ENCODE measurements at regions not wholly inside any gene's neighbourhood (a gene's known extent, or its start where the extent isn't known, plus 50 kb on each side); places are given as distances from the start of the nearest gene placed in this dataset.
"Not testable (repeated sequence)": the region's sequence is repeated elsewhere in the genome, so short reads cannot be mapped to it uniquely, and the experiment has no call there.

DNA sequence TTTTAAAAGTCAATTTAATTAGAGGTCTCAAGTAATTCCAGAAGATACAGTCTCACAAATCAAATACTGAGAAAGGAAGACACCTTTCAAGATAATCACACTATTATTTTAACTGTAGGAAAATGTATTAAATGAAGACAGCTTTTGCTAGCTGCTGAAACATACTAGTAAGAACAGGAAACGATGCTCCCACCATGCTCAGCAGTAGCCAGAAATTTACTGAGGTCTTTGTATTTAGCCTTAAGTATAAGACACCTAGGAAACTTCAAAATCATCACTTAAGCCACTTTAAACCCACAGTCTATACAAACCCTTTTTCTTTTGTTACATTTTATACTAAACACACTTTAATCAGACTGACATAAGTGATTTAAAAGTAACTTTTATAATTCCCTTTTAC, 72.7 kb upstream of the NPIPB12 start:
- H3K27me3 ChIP-seq (ENCODE audit: insufficient read depth, low read length); H2AFZ ChIP-seq (ENCODE audit: low read depth, low read length); H3K4me1 ChIP-seq (ENCODE audit: insufficient read depth, low read length); H3K36me3 ChIP-seq (ENCODE audit: insufficient read depth, low read length); H3K9me3 ChIP-seq (ENCODE audit: low read length); H3K4me3 ChIP-seq (ENCODE audit: low read length): not testable (repeated sequence)

DNA sequence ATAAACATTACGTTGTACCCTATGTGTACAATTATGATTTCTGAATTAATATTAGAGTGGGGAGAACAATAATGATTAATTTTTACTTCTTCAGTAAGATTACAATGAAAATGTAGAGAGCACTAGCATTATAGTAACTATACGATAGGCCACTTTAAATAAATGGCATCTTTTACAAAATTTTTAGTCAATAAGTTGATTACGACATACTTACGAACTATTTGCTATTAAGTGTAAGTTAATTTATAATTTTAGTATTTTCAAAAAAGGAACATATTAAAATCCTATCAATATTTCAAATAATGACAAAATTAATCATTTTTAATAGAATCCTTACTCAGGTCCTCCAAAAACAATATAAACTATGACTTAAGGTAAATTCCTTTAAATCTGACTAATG, 75.6 kb upstream of the NPIPB12 start:
- not testable (repeated sequence) for H3K4me1 ChIP-seq (ENCODE audit: insufficient read depth, low read length); H3K4me3 ChIP-seq (ENCODE audit: low read length); H3K9me3 ChIP-seq (ENCODE audit: low read length)

GRCh38 chr16:29591919-29592318, 71.1 kb upstream of the SPN start:
- not testable (repeated sequence) for H3K27me3 ChIP-seq (ENCODE audit: insufficient read depth, low read length); H3K4me1 ChIP-seq (ENCODE audit: insufficient read depth, low read length); H2AFZ ChIP-seq (ENCODE audit: low read depth, low read length); H3K36me3 ChIP-seq (ENCODE audit: insufficient read depth, low read length); H3K4me3 ChIP-seq (ENCODE audit: low read length); H3K9me3 ChIP-seq (ENCODE audit: low read length)

More for the DNA sequence above, 75.6 kb upstream of the NPIPB12 start:
- not testable (repeated sequence) for H2AFZ ChIP-seq (ENCODE audit: low read depth, low read length); H3K27me3 ChIP-seq (ENCODE audit: insufficient read depth, low read length); H3K36me3 ChIP-seq (ENCODE audit: insufficient read depth, low read length)

- H3K36me3 ChIP-seq (ENCODE audit: insufficient read depth, low read length); H3K9me3 ChIP-seq (ENCODE audit: low read length); H2AFZ ChIP-seq (ENCODE audit: low read depth, low read length); H3K27me3 ChIP-seq (ENCODE audit: insufficient read depth, low read length); H3K4me1 ChIP-seq (ENCODE audit: insufficient read depth, low read length): not testable (repeated sequence)
- H3K4me3 ChIP-seq (ENCODE audit: low read length): peak overlapping the region; percentile 59
These were observed 68.7 kb upstream of the SPN start for GRCh38 chr16:29594269-29594925.

DNA sequence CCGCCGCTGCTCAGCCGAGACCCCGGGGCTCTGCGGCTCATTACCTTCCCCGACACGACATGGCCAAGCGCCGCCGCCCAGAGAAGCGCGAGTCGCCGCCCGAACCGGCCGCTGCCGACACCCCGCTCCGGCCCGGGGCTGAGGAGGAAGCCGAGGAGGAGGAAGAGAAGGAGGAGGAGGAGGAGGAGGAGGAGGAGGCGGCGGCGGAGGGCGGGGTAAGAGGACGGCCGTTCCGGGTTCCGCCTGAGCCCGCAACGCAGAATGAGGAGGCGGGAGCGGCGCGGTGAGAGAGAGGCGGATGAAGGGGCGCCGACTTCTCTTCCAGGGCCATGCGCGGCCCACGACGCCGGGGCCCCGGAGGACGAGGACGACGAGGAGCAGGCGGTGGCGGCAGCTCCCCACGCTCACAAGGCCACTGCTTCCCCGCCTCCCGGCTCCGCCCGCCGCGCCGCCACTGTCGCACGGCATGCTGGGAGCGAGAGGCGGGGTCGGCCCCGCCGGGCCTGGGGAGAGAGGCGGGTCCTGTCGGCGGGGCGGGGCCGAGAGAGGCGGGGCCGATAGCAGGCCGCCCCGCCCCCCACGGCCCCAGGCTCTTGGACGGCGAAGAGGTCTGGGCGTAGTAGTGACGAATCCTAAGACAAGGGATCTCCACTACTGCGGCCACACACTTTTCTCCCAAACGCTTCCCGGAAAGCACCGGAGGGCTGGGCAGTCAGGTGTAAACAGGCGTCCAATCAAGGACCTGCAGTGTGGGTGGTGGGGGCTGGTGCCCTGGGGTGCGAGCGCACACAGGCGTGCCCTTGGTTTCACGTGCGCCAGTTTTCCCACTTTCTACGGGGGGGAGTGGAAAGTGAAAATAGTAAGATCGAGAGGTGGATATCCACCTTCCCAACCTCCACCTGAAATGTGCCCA, 67.9 kb upstream of the SPN start:
- not testable (repeated sequence) for H3K36me3 ChIP-seq (ENCODE audit: insufficient read depth, low read length); H2AFZ ChIP-seq (ENCODE audit: low read depth, low read length); H3K9me3 ChIP-seq (ENCODE audit: low read length); H3K4me1 ChIP-seq (ENCODE audit: insufficient read depth, low read length); H3K27me3 ChIP-seq (ENCODE audit: insufficient read depth, low read length)
- peak overlapping the region; percentile 59 for H3K4me3 ChIP-seq (ENCODE audit: low read length)

GRCh38 chr16:29597030-29597429, 66.0 kb upstream of the SPN start:
- H3K36me3 ChIP-seq (ENCODE audit: insufficient read depth, low read length); H3K9me3 ChIP-seq (ENCODE audit: low read length); H3K4me3 ChIP-seq (ENCODE audit: low read length); H3K4me1 ChIP-seq (ENCODE audit: insufficient read depth, low read length); H3K27me3 ChIP-seq (ENCODE audit: insufficient read depth, low read length); H2AFZ ChIP-seq (ENCODE audit: low read depth, low read length): not testable (repeated sequence)

DNA sequence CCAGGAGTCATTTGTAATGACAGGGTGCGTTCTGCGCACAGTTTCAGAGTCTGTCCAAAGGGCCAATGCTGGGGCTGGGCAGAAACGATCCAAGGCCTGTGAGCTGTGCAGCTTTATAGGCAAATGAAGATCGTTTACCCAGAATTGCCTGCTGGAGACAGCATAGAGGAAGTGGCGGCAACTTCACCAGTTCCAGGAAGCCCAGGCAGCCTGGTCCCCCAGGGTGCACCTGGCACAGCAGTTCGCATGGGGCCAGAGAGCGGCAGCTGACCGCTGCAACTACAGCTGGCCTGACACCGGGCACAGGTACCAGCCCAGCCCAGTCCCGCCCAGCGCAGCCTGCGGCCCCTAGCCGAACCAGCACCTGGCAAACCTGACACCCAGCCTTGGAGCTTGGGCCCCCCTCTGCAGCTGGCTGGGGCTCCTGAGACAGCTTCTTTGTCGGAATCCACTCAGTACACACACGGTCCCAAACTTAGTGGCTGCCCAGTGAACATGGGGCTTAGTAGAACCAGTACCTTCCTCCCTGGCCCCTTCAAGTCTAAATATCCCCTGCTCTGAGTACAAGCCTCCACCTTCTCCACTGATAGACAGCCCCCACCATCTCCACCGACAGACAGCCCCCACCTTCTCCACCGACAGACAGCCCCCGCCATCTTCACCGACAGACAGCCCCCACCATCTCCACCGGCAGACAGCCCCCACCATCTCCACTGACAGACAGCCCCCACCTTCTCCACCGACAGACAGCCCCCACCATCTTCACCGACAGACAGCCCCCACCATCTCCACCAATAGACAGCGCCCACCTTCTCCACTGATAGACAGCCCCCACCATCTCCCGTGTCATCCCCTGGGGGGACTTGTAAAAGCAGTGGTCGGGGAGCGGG, 62.7 kb upstream of the SPN start:
- not testable (repeated sequence) for H3K4me1 ChIP-seq (ENCODE audit: insufficient read depth, low read length); H3K27me3 ChIP-seq (ENCODE audit: insufficient read depth, low read length); H3K4me3 ChIP-seq (ENCODE audit: low read length); H3K9me3 ChIP-seq (ENCODE audit: low read length); H3K36me3 ChIP-seq (ENCODE audit: insufficient read depth, low read length); H2AFZ ChIP-seq (ENCODE audit: low read depth, low read length)

- not testable (repeated sequence) for H3K4me3 ChIP-seq (ENCODE audit: low read length); H3K9me3 ChIP-seq (ENCODE audit: low read length); H2AFZ ChIP-seq (ENCODE audit: low read depth, low read length); H3K36me3 ChIP-seq (ENCODE audit: insufficient read depth, low read length); H3K4me1 ChIP-seq (ENCODE audit: insufficient read depth, low read length); H3K27me3 ChIP-seq (ENCODE audit: insufficient read depth, low read length)
These were observed 60.8 kb upstream of the SPN start for GRCh38 chr16:29602247-29602625.

GRCh38 chr16:29602683-29603088, 60.4 kb upstream of the SPN start:
- not testable (repeated sequence) for H3K27me3 ChIP-seq (ENCODE audit: insufficient read depth, low read length); H3K9me3 ChIP-seq (ENCODE audit: low read length); H3K4me1 ChIP-seq (ENCODE audit: insufficient read depth, low read length); H3K36me3 ChIP-seq (ENCODE audit: insufficient read depth, low read length); H2AFZ ChIP-seq (ENCODE audit: low read depth, low read length); H3K4me3 ChIP-seq (ENCODE audit: low read length)

DNA sequence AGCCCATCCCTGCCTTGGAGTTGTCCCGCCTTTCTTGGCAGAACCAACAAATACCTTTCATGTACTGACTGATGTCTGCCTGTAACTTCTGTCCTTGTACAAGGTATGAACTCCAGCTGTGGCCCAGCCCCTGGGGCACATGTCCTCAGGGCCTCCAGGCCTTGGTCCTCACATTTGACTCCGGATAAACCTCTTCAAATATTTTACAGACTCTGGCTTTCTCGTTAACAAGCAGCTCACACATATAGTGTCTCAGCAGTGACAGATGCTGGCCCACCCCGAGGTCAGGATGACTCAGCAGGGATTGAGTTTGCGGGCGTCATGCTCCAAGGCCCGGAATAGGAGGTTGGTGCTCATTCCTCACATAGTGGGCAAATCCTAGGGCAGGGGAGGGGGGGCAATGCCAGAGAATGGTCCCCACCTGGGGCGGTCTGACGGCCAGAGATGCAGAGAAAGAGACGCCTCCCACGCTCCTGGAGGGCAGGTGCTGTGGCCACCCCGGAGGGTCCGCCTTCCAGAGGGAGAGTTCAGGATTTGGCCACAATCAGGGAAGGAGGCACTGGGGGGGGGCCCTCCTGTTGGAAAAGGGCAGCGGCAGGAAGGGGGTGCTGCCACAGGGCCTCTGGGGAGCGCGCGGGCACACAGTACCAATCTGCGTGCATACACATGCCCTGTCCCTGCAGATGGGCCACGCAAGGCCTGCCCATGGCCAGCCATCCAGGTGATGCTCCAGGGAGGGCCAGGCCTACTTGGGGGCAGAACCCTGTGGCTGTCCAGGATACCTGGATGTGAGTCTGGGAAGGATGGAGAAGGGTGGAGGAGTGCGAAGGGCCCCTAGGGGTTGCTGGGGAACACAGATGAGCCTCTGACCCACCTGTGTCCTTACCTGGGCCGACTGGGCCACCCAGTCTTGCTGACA, 58.2 kb upstream of the SPN start:
- not testable (repeated sequence) for H3K27me3 ChIP-seq (ENCODE audit: insufficient read depth, low read length); H3K36me3 ChIP-seq (ENCODE audit: insufficient read depth, low read length); H3K4me3 ChIP-seq (ENCODE audit: low read length); H3K9me3 ChIP-seq (ENCODE audit: low read length); H3K4me1 ChIP-seq (ENCODE audit: insufficient read depth, low read length); H2AFZ ChIP-seq (ENCODE audit: low read depth, low read length)

- H3K9me3 ChIP-seq (ENCODE audit: low read length); H3K4me3 ChIP-seq (ENCODE audit: low read length); H3K27me3 ChIP-seq (ENCODE audit: insufficient read depth, low read length); H3K36me3 ChIP-seq (ENCODE audit: insufficient read depth, low read length); H3K4me1 ChIP-seq (ENCODE audit: insufficient read depth, low read length); H2AFZ ChIP-seq (ENCODE audit: low read depth, low read length): not testable (repeated sequence)
These were observed 57.3 kb upstream of the SPN start for GRCh38 chr16:29605593-29606205.

DNA sequence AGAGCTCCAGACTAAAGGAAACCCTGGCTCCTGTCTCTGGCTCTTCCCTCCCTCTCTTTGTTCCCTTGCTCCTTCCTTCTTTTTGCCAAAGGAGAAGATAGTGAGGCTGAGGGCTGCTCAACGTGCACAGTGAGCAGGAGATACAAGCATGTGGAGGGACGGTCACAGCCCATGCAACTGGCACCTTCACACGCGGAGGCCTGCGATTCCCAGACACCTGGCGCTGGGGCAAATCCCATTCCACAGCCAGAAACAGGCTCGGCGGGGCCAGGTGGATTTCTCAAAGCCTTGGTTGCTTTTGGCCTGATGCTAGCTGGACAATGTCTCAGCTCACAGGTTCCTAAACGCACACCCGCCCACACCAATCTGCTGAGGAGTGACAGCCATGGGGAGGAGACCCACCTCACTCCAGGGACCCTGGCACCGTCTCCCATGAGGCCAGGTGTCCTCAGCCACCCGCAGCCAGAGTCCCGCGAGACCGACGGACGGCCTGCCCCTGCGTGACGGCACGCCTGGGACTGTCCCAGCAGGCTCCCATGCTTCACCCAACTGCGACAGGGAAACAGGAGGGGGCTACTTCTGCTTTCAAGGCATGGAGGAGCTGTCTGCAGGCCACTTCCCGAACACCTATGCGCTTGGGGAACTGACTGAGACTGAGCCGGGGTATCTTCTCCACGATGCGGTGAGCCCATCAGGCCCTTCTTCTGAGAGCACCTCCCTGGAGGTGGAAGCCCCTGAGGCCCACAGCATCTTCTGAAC, 56.2 kb upstream of the SPN start:
- H3K4me3 ChIP-seq (ENCODE audit: low read length); H3K9me3 ChIP-seq (ENCODE audit: low read length); H3K27me3 ChIP-seq (ENCODE audit: insufficient read depth, low read length); H3K4me1 ChIP-seq (ENCODE audit: insufficient read depth, low read length); H2AFZ ChIP-seq (ENCODE audit: low read depth, low read length); H3K36me3 ChIP-seq (ENCODE audit: insufficient read depth, low read length): not testable (repeated sequence)
